ENCODE measurements at regions not wholly inside any gene's neighbourhood (a gene's known extent, or its start where the extent isn't known, plus 50 kb on each side); places are given as distances from the start of the nearest gene placed in this dataset.
A peak's percentile ranks its signal among the peaks of the same experiment; 100 is the strongest.

- intact Hi-C loops (cut with micrococcal nuclease): loop anchor here in 1 of 2 donors (10.0 kb wide), 1 partner anchor 117 kb away; the partner anchor contains the start of gene DST
Measured at GRCh38 chr6:56761651-56762050, 119.0 kb upstream of the DST start.

GRCh38 chr6:56760842-56761241 lies 118.2 kb upstream of the DST start:
- H3K27me3 ChIP-seq (ENCODE audit: control insufficient read depth in 2 of 2, insufficient read depth in 2 of 2, low read length in 2 of 2): no peaks in the 10 kb centered on the region

More at GRCh38 chr6:56761651-56762050, 119.0 kb upstream of the DST start:
- WGBS (ENCODE audit: insufficient coverage): no CpG with 5 or more reads among the region's 1 CpG
- Histone ChIP-seq H3K4me2 (replicated peaks; ENCODE audit: extremely low read depth, low read length, poor library complexity, severe bottlenecking) (no peak overlapping the region), H4K20me1 (ENCODE audit: insufficient read depth, low read length) (no peaks in the 10 kb centered on the region), H3K79me2 (ENCODE audit: insufficient read depth, low read length) (no peaks in the 10 kb centered on the region), H3K4me1 (ENCODE audit: control insufficient read depth in 1 of 2, insufficient read depth in 2 of 2, low read length in 2 of 2) (peaks cover 0 to 10% of the 10 kb centered on the region in 2 donors), H3K4me3 (replicated peaks in 1 of 3; ENCODE audit: low read depth in 2 of 3, low read length in 3 of 3) (no peak overlapping the region), H2AFZ (ENCODE audit: insufficient read depth, low read depth, low read length, poor library complexity, severe bottlenecking) (no peak overlapping the region), H3K9ac (ENCODE audit: insufficient read depth, low read length, poor library complexity, severe bottlenecking) (no peak overlapping the region), H3K27me3 (ENCODE audit: control insufficient read depth in 2 of 2, insufficient read depth in 2 of 2, low read length in 2 of 2) (no peaks in the 10 kb centered on the region), H3K9me3 (replicated peaks in 1 of 2; ENCODE audit: control insufficient read depth in 1 of 2, insufficient read depth in 1 of 2, low read length in 2 of 2) (no peaks in the 10 kb centered on the region), H3K27ac (ENCODE audit: low read depth in 1 of 2, low read length in 2 of 2) (no peak overlapping the region), H3K36me3 (replicated peaks in 1 of 2; ENCODE audit: control insufficient read depth in 1 of 2, insufficient read depth in 2 of 2, low read length in 2 of 2) (no peaks in the 10 kb centered on the region)
- Mint-ChIP-seq H3K4me1 (peaks cover 20% of the 10 kb centered on the region), H3K36me3 (no peaks in the 10 kb centered on the region), H3K27me3 (ENCODE audit: low read depth in 3 of 3) (no peaks in the 10 kb centered on the region), H3K27ac (peak overlapping the region in 1 of 7 donors; percentile 4), H3K4me3 (no peak overlapping the region), H3K9me3 (no peaks in the 10 kb centered on the region)
- TF ChIP-seq CTCF (IDR thresholded peaks at IDR 0.05): no peak
- DNase-seq: no peak

More at GRCh38 chr6:56760842-56761241, 118.2 kb upstream of the DST start:
- intact Hi-C loops (cut with micrococcal nuclease): loop anchor here in 1 of 2 donors (10.0 kb wide), 1 partner anchor 116 kb away; the partner anchor contains the start of gene DST
- Mint-ChIP-seq H3K27me3 (ENCODE audit: low read depth in 3 of 3) (no peaks in the 10 kb centered on the region), H3K4me3 (no peak overlapping the region), H3K36me3 (no peaks in the 10 kb centered on the region), H3K4me1 (peaks cover 27% of the 10 kb centered on the region), H3K9me3 (no peaks in the 10 kb centered on the region), H3K27ac (peak overlapping the region in 1 of 7 donors; percentile 10)
- Histone ChIP-seq H3K4me1 (ENCODE audit: control insufficient read depth in 1 of 2, insufficient read depth in 2 of 2, low read length in 2 of 2) (peaks cover 0 to 10% of the 10 kb centered on the region in 2 donors), H3K9me3 (replicated peaks in 1 of 2; ENCODE audit: control insufficient read depth in 1 of 2, insufficient read depth in 1 of 2, low read length in 2 of 2) (no peaks in the 10 kb centered on the region), H3K9ac (ENCODE audit: insufficient read depth, low read length, poor library complexity, severe bottlenecking) (no peak overlapping the region), H3K27ac (ENCODE audit: low read depth in 1 of 2, low read length in 2 of 2) (no peak overlapping the region), H2AFZ (ENCODE audit: insufficient read depth, low read depth, low read length, poor library complexity, severe bottlenecking) (no peak overlapping the region), H4K20me1 (ENCODE audit: insufficient read depth, low read length) (no peaks in the 10 kb centered on the region), H3K4me3 (replicated peaks in 1 of 3; ENCODE audit: low read depth in 2 of 3, low read length in 3 of 3) (no peak overlapping the region), H3K4me2 (replicated peaks; ENCODE audit: extremely low read depth, low read length, poor library complexity, severe bottlenecking) (no peak overlapping the region), H3K79me2 (ENCODE audit: insufficient read depth, low read length) (no peaks in the 10 kb centered on the region), H3K36me3 (replicated peaks in 1 of 2; ENCODE audit: control insufficient read depth in 1 of 2, insufficient read depth in 2 of 2, low read length in 2 of 2) (no peaks in the 10 kb centered on the region)
- DNase-seq: no peak
- WGBS (ENCODE audit: insufficient coverage): 50% methylated on average over 1 of the region's 1 CpG
- TF ChIP-seq CTCF (IDR thresholded peaks at IDR 0.05): no peak
